GM12864 (cell line): ENCODE measurements at regions not wholly inside any gene's neighbourhood (a gene's known extent, or its start where the extent isn't known, plus 50 kb on each side); places are given as distances from the start of the nearest gene placed in this dataset.

Experiments
- DNase-seq: peaks from one replicate; pipeline ENCODE4 v3.0.0-alpha.2; 2011; ENCODE audit warnings: low read depth
- H3K4me3 ChIP-seq: 2 replicates; pipeline ENCODE4 v1.5.1; 2011; ENCODE audit warnings: mild to moderate bottlenecking, low read depth, low read length, control low read depth
- CTCF ChIP-seq: IDR thresholded peaks from 2 replicates; pipeline ENCODE4 v1.5.1; 2011; ENCODE audit warnings: low read depth, mild to moderate bottlenecking, moderate library complexity, low read length, control low read depth, inconsistent platforms; ENCODE audit errors: missing control alignments

- no peak for DNase-seq
- no peak overlapping the region for H3K4me3 ChIP-seq
- no peak for TF ChIP-seq CTCF
Measured at GRCh38 chr7:54931532-54931931, 87.3 kb upstream of the EGFR start.

GRCh38 chr7:54932818-54933543 is 85.8 kb upstream of the EGFR start:
- DNase-seq, result no peak
- no peak for TF ChIP-seq CTCF
- H3K4me3 ChIP-seq, result no peak overlapping the region

GRCh38 chr7:54933643-54934042 is 85.2 kb upstream of the EGFR start:
- DNase-seq, result no peak
- H3K4me3 ChIP-seq, result no peak overlapping the region
- TF ChIP-seq CTCF, result no peak

- TF ChIP-seq CTCF, result no peak
- no peak overlapping the region for H3K4me3 ChIP-seq
- no peak for DNase-seq
Measured at GRCh38 chr7:54940748-54941147, 78.1 kb upstream of the EGFR start.

GRCh38 chr7:54944179-54944578 is 74.6 kb upstream of the EGFR start:
- H3K4me3 ChIP-seq, result no peak overlapping the region
- DNase-seq, result no peak
- TF ChIP-seq CTCF, result no peak

- no peak for DNase-seq
- no peak for TF ChIP-seq CTCF
- H3K4me3 ChIP-seq, result no peak overlapping the region
Measured at GRCh38 chr7:54946271-54946670, 72.5 kb upstream of the EGFR start.

- H3K4me3 ChIP-seq, result no peak overlapping the region
- no peak for TF ChIP-seq CTCF
- no peak for DNase-seq
Measured at GRCh38 chr7:54946764-54947163, 72.1 kb upstream of the EGFR start.
